ENCODE measurements at regions not wholly inside any gene's neighbourhood (a gene's known extent, or its start where the extent isn't known, plus 50 kb on each side); places are given as distances from the start of the nearest gene placed in this dataset.

DNA sequence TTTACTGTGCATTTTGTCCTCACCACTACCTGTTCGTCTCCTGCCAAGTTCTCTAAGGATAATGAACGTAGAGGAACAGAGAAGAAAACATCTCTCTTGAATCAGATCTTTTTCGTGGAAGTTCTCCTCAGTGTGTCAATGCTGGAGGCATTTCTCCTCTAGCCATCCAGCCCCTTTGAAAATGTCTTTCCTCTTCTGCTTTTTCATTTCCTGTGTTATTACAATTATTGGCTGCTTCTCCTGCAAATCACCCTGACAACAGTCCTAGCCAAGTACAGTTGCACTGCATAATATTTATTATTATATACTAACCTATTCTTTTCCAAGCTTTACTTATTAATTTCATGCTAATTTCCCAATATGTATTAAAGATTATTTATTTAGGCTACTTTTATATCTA is 61.8 kb upstream of the TRPM3 start:
- no peak for DNase-seq (ENCODE audit: low read depth)

DNA sequence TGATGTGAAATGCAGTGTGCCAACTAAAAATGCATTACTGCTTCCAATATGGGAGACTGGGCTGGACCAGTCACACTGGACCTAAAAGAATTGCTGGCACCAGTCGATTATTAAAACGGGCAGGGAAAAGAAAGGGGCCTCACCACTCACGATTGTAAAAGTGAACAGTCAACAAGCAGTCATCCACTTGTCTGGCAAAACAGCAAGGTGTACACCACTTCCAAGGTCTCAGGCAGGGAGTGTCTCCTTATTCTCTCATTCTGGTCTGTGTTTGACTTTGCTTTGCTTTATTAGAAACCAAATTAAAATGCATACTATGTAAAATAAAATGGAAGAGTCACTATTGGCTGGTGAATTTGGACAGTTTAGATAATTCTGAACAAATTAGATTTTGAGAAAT is 57.8 kb upstream of the TRPM3 start:
- no peak for DNase-seq (ENCODE audit: low read depth)

DNA sequence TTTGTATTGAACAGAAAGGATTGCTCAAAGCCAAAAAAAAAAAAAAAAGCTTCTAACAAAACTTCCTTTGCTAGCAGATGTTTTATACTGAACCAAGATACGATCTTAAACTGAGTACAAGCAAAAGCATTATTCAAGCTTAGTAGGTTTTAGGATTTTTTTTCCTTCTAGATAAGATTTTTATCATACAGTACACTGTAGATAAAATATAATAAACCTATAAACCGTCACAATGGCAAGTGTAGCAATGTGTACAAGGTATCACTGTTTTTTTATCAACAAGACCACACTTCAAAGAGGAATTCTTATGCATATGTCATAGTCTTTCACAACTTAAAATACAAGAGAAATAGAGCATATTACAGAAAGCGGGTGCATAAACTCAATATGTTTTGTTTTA is 56.5 kb upstream of the TRPM3 start:
- no peak for DNase-seq (ENCODE audit: low read depth)

DNA sequence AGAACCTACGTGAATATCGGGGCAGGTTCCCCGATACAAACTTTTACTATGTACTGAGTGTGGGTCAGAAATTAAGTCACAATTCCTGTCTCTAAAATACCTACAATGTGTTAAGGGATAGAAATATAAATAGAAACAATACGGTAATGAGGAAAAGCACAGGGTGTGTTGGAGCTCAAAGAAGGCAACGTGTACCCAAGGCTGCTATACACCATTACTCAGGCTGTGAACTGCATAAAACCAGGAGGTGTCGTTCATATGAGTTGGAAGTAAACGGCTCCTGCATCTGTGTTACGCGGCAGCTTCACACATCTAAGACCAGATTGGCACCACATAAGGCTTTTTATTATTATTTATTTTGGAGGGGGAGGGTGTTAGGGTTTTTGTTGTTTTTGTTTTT is 50.1 kb upstream of the TRPM3 start:
- no peak for DNase-seq (ENCODE audit: low read depth)
